Adipocyte (in vitro differentiated cells): ENCODE measurements at regions not wholly inside any gene's neighbourhood (a gene's known extent, or its start where the extent isn't known, plus 50 kb on each side); places are given as distances from the start of the nearest gene placed in this dataset.

ENCODE experiments used
- DNase-seq: peaks from one replicate; pipeline ENCODE4 v3.0.0-alpha.2; 2015; ENCODE audit warnings: low read depth
- H3K27me3 ChIP-seq: replicated peaks from 2 replicates; pipeline ENCODE4 v1.7.0; 2013; ENCODE audit warnings: mild to moderate bottlenecking, low read length, moderate library complexity; ENCODE audit not compliant: control insufficient read depth, insufficient read depth
- H3K36me3 ChIP-seq: 2 replicates; pipeline ENCODE4 v1.7.0; 2013; ENCODE audit warnings: low read length, mild to moderate bottlenecking, moderate library complexity; ENCODE audit not compliant: control insufficient read depth, insufficient read depth, severe bottlenecking
- H3K4me1 ChIP-seq: 2 replicates; pipeline ENCODE4 v1.7.0; 2013; ENCODE audit warnings: mild to moderate bottlenecking, low read length, moderate library complexity; ENCODE audit not compliant: control insufficient read depth, insufficient read depth
- H3K4me3 ChIP-seq: 2 replicates; pipeline ENCODE4 v1.7.0; 2013; ENCODE audit warnings: mild to moderate bottlenecking, low read length, moderate library complexity
- H3K9ac ChIP-seq: 2 replicates; pipeline ENCODE4 v1.7.0; 2013; ENCODE audit warnings: mild to moderate bottlenecking, low read length, moderate library complexity
- H3K9me3 ChIP-seq: 2 replicates; pipeline ENCODE4 v1.7.0; 2013; ENCODE audit warnings: mild to moderate bottlenecking, low read length, moderate library complexity; ENCODE audit not compliant: control insufficient read depth

DNA sequence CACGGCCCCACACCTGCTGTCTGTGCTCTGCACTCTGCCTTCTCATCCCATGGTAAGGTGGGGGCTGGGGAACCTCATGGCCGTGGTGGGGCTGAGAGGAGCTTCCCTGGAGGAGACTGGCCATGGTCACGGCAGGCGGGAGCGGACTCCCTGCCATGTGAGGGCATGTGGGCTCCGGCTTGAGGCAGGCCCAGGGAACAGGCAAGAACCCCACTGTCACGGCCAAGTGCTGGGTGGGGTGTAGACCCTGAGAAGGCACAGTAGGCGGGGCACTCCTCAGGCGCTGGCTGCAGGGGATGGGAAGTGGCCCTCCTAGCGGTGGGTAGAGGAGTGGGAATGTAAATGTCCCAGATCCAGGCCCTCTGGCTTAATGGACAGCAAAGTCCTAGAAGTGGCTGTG, 1262.7 kb downstream of the BRD1 start:
- Histone ChIP-seq H3K4me1 (no peaks in the 10 kb centered on the region), H3K9me3 (no peaks in the 10 kb centered on the region), H3K4me3 (no peak overlapping the region), H3K36me3 (no peaks in the 10 kb centered on the region), H3K9ac (no peak overlapping the region), H3K27me3 (peaks cover 5% of the 10 kb centered on the region)
- DNase-seq, result no peak

DNA sequence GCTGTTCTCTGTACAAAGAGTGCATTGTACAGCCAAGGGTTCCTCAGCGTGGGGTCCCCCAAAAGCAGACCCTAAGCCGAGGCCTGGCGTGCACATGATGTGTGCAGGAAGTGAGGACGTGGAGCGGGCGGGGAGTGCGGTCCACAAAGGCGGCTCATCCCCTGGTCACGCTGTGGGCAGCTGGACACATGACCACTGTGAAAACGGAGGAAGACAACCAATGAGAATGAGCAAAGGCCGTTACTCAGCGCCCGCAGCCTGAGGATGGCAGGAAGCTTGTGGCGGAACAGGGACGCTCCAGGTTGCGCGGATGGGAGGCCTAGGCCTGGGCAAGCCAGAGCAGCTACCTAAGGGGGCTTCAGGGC, 1263.7 kb downstream of the BRD1 start:
- no peaks in the 10 kb centered on the region for H3K9me3 ChIP-seq
- DNase-seq, result no peak
- peaks cover 5% of the 10 kb centered on the region for H3K27me3 ChIP-seq
- H3K9ac ChIP-seq, result no peak overlapping the region
- no peaks in the 10 kb centered on the region for H3K36me3 ChIP-seq
- no peaks in the 10 kb centered on the region for H3K4me1 ChIP-seq
- no peak overlapping the region for H3K4me3 ChIP-seq

DNA sequence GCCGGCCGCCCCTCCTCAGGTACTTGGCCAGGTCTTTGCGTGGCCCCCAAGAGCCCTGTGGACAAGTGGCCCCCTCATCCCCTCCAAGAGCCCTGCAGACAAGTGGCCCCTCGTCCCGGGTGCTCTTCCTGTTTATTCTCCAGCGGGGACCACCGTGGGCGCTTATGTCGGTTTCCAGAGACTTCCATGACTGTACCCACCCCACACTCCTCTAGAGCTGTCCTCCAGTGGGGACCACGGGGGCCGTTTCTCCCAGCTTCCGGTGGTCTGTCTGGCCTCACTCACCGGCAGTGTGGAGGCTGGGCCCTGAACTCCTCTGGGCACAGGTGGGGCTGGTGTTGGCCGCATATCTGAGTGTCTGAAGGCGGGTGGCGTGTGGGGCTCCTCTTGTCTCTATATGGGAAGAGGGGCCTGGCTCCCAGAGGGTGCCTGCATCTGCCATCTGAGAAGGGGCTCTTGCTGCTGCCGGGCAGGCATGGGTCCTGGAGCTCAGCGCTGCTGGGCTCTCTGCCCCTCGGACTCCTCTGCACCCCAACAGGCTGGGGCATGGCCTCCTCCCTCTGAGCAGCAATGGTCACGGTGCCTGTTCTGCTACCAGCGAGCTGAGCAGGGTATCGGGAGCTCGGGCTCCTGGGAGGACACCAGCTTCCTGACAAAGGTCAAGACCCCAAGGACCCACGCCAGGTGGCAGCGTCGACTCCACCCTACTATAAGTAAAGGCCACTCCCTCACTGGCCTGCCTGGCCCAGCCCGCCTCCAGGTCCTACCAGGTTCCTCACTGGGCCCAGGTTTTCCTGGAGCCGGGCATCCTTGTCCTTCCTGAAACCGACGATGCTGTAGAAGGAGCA, 1264.3 kb downstream of the BRD1 start:
- no peak overlapping the region for H3K4me3 ChIP-seq
- peaks cover 5% of the 10 kb centered on the region for H3K27me3 ChIP-seq
- no peak for DNase-seq
- H3K4me1 ChIP-seq, result no peaks in the 10 kb centered on the region
- H3K36me3 ChIP-seq, result no peaks in the 10 kb centered on the region
- H3K9ac ChIP-seq, result no peak overlapping the region
- no peaks in the 10 kb centered on the region for H3K9me3 ChIP-seq

DNA sequence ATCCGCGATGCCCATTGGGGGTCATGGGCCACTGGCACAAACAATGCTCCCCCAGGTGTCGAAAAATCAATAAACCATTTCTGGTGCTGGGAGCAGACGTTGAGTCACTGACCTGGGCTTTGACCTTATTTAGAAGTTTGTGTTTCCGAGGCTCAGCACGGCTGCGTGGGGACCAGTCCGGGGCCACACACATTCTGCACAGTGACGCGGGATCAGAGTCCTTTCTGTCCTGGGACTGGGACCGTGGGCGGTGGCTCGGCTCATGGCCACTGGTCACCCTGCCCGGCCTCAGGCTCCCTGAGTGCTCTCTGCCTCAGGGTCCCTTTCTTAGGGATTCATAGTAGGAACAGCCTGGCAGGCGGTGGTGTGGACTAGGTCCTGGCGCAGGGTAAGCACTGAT, 1266.0 kb downstream of the BRD1 start:
- Histone ChIP-seq H3K36me3 (no peaks in the 10 kb centered on the region), H3K9ac (no peak overlapping the region), H3K4me3 (no peak overlapping the region), H3K9me3 (no peaks in the 10 kb centered on the region), H3K4me1 (no peaks in the 10 kb centered on the region), H3K27me3 (peaks cover 5% of the 10 kb centered on the region)
- DNase-seq, result no peak

DNA sequence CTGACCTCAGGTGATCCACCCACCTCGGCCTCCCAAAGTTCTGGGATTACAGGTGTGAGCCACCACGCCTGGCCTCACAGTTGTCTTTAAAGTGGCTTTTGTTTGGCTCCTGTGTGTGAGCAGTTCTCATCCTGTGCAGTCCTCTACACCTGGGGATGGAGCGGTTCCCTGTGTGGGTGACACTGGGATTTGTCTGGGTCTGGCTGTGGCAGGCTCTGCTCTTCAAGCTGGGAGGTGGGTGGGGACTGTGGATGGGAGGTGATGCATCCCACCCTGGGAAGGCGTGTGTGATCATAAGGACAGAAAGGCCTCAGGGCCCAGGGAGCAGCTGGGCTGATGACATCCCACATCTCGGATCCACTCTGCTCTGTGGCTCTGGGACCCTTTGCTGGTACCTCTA, 1266.8 kb downstream of the BRD1 start:
- H3K27me3 ChIP-seq, result no peaks in the 10 kb centered on the region
- H3K36me3 ChIP-seq, result no peaks in the 10 kb centered on the region
- H3K9me3 ChIP-seq, result no peaks in the 10 kb centered on the region
- no peak overlapping the region for H3K4me3 ChIP-seq
- no peak overlapping the region for H3K9ac ChIP-seq
- no peak for DNase-seq
- no peaks in the 10 kb centered on the region for H3K4me1 ChIP-seq

DNA sequence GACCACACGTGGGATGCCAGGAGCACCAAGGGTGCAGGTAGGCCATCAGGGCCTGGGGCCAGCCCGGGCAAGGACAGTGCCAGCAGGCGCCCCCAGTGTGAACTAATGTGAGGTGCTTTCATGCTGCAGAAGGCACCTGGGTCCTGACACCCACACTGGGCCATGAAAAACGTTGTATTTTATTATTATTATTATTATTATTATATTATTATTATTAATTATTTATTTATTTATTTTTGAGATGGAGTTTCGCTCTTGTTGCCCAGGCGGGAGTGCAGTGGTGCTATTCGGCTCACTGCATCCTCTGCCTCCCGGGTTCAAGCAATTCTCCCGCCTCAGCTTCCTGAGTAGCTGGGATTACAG, 1267.3 kb downstream of the BRD1 start:
- no peaks in the 10 kb centered on the region for H3K9me3 ChIP-seq
- no peaks in the 10 kb centered on the region for H3K27me3 ChIP-seq

DNA sequence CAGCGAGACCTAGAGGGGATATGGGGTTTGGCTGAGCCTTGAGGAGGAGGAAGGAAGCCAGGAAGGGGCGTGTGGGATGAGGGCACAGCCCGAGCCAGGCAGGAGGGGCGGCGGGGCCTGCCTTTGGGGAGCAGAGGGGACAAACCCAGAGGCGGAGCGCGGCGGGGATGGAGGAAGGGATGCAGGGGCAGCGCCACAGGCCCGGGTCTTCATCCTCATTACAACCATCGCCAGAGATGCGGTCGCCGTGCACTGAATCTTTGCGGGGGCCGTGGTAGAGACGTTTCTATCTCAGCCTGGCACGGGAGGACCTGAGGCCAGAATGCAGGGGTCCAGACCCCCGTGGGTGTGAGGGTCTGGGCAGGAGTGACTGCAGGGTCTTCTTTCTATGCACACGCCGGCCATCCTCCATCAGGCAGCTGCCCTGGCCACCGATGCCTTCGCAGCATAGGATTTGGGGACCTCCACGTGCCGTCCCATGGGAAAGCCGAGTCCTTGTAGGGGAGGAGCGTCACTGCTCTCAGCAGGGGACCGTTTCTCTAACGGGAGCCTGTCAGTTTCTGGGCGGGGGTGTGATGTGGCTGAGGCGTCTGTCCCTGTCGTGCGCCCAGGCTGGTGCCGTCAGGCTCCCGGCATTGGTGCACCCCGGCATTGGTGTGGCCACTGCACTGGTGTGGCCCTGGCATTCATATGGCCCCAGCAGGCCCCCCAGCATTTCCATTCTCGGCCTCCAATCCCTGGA, 1267.9 kb downstream of the BRD1 start:
- H3K9me3 ChIP-seq, result no peaks in the 10 kb centered on the region
- DNase-seq, result no peak
- H3K9ac ChIP-seq, result no peak overlapping the region
- no peak overlapping the region for H3K4me3 ChIP-seq
- no peaks in the 10 kb centered on the region for H3K36me3 ChIP-seq
- H3K27me3 ChIP-seq, result no peaks in the 10 kb centered on the region
- no peaks in the 10 kb centered on the region for H3K4me1 ChIP-seq

More for the DNA sequence above, 1267.3 kb downstream of the BRD1 start:
- H3K4me3 ChIP-seq, result no peak overlapping the region
- no peak overlapping the region for H3K9ac ChIP-seq
- DNase-seq, result no peak
- no peaks in the 10 kb centered on the region for H3K4me1 ChIP-seq
- no peaks in the 10 kb centered on the region for H3K36me3 ChIP-seq

DNA sequence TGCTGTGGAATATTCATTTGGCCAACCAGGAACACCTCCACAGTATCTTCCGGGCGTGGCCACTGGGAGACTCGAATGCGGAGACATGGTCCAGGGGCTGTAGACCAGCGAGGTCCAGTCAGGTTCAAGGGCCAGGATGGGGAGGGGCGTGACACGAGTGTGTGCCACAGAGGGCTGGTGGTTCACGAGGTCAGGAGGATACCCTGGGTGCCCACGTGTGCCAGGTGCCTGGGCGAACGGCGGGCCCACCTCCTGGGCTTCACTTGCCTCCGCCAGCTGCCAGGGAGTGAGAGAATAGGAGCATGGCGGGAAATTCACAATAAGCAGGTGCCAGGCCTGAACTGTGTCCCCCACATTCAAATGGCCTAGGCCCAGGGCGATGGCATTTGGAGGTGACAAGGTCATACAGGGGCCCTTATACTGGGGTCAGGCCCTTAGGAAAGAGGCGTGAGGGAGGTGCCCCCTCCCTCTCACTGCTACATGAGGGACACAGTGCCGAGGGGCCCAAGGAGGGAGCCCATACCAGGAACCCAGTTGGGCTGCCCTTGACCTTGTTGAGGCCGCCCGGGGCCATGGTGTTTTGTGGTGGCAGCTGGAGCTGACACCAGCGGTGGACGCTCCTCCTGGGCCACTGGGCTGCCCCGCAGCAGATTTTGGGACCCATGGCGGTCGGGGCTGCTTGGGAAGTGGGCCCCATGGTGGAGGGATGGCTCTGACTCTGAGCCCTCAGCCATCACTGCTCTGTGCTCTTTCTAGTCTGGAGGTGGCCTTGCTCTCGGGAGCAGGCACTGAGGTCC, 1268.9 kb downstream of the BRD1 start:
- no peak overlapping the region for H3K4me3 ChIP-seq
- no peak for DNase-seq
- no peaks in the 10 kb centered on the region for H3K4me1 ChIP-seq
- no peaks in the 10 kb centered on the region for H3K27me3 ChIP-seq
- H3K9ac ChIP-seq, result no peak overlapping the region
- no peaks in the 10 kb centered on the region for H3K9me3 ChIP-seq
- H3K36me3 ChIP-seq, result no peaks in the 10 kb centered on the region

DNA sequence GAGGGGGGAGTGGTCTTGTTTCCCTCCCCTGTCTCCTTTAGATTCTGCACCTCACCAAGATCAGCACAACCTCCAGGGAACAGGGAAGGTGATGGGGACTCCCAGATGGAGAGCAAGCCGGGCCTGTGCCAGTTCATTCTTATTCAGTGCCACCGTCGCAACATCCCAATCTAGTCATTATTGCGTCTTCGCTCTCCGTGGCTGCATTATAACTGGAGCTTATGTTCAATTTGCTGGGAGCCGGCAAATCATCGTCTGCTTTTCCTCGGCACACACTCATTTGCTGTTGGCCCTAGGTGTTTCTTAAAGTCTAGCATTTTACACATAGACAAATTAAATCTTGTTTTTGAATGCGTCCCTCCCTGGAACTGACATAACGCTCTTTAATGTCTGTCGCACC, 1269.7 kb downstream of the BRD1 start:
- no peak for DNase-seq
- Histone ChIP-seq H3K9me3 (no peaks in the 10 kb centered on the region), H3K9ac (no peak overlapping the region), H3K4me3 (no peak overlapping the region), H3K27me3 (no peaks in the 10 kb centered on the region), H3K36me3 (no peaks in the 10 kb centered on the region), H3K4me1 (no peaks in the 10 kb centered on the region)

DNA sequence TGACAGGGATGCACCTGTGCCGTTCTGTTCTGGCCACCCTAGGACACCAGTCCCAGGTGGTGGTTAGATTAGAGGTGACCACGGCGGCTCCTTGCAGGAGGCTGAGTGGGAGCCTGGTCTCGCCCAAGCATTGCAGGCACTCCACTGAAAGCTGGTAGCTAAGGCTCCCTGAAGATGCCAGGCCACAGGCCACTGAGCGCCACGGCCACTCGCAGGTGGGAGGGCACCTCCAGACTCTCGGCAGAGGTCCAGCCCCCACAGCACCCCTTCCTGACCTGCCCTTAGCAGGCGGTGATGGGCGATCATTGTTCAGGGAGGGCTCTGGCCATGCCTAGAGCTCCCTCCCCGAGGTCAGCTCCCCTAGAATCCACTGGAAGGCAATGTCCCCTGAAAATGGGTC, 1270.2 kb downstream of the BRD1 start:
- Histone ChIP-seq H3K4me3 (no peak overlapping the region), H3K9me3 (no peaks in the 10 kb centered on the region), H3K36me3 (no peaks in the 10 kb centered on the region), H3K27me3 (no peaks in the 10 kb centered on the region), H3K9ac (no peak overlapping the region), H3K4me1 (no peaks in the 10 kb centered on the region)
- no peak for DNase-seq

DNA sequence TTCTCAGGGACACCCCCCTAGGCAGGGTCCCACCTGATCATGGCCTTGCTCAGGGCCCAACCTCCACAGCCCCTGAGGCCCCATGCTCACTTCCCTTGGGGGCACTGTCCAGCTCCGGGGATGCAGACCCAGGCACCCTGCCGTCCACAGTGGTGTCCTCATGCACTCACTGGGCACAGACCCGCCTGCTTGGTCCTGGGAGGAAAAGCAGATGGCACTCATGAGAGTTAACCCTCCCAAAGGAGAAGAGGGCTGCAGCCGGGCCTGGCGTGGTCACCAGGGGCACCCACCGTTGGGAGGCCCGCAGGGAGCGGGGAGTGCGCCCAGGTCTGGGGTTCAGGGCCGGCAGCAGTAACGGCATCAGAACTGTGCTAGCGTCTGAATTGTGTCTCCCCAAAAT, 1270.9 kb downstream of the BRD1 start:
- Histone ChIP-seq H3K27me3 (no peaks in the 10 kb centered on the region), H3K9me3 (no peaks in the 10 kb centered on the region), H3K36me3 (no peaks in the 10 kb centered on the region), H3K9ac (no peak overlapping the region), H3K4me3 (no peak overlapping the region), H3K4me1 (no peaks in the 10 kb centered on the region)
- DNase-seq, result no peak
